PC-9 (cell line): ENCODE measurements at regions not wholly inside any gene's neighbourhood (a gene's known extent, or its start where the extent isn't known, plus 50 kb on each side); places are given as distances from the start of the nearest gene placed in this dataset.

Experiments
- BruUV-seq: library from RNA; stranded (reverse); fragments of 400-500 nt; replicated peaks from 2 replicates; lab custom pipeline; 2021; lab: Mats Ljungman, UMichigan
- CTCF ChIA-PET: fragments of 300-600 bp; sonication (Branson Sonifier 250); formaldehyde crosslinking; loops from one replicate; lab custom pipeline; 2022; ENCODE audit warnings: antibody characterized with exemption; lab: Charles Lee
- POLR2A ChIA-PET: fragments of 300-600 bp; sonication (Branson Sonifier 250); formaldehyde crosslinking; loops from one replicate; lab custom pipeline; 2022; ENCODE audit warnings: antibody characterized with exemption; ENCODE audit not compliant: unreplicated experiment; lab: Charles Lee
- DNase-seq, 2 experiments: peaks; one replicate each; pipeline versions ENCODE4 v3.0.0 to v3.0.0-alpha.2; 2015 to 2022; ENCODE audit warnings: mixed read lengths in 1 of 2
- H2AFZ ChIP-seq: fragments of 200-600 bp; sonication (generic); 2 replicates; pipeline ENCODE4 v1.8.1; 2017; ENCODE audit warnings: antibody characterized with exemption
- H3F3A ChIP-seq: fragments of 200-600 bp; sonication (generic); 2 replicates; pipeline ENCODE4 v1.8.1; 2017; ENCODE audit warnings: antibody characterized with exemption, mild to moderate bottlenecking, low read depth; ENCODE audit not compliant: insufficient read depth
- H3K27ac ChIP-seq: fragments of 200-600 bp; sonication (generic); 2 replicates; pipeline ENCODE4 v1.6.1; 2016; ENCODE audit warnings: mixed run types
- H3K27me3 ChIP-seq: fragments of 200-600 bp; sonication (generic); 2 replicates; pipeline ENCODE4 v1.6.1; 2016; ENCODE audit warnings: low read depth, mixed run types; ENCODE audit not compliant: insufficient read depth
- H3K36me3 ChIP-seq: fragments of 200-600 bp; sonication (generic); 2 replicates; pipeline ENCODE4 v1.6.1; 2016; ENCODE audit warnings: low read depth, mixed run types
- H3K4me1 ChIP-seq: fragments of 200-600 bp; sonication (generic); replicated peaks from 2 replicates; pipeline ENCODE4 v1.6.1; 2016; ENCODE audit warnings: mixed run types; ENCODE audit not compliant: insufficient read depth
- H3K4me2 ChIP-seq: fragments of 200-600 bp; sonication (generic); 2 replicates; pipeline ENCODE4 v1.6.1; 2017; ENCODE audit warnings: mixed run types
- H3K4me3 ChIP-seq: fragments of 200-600 bp; sonication (generic); 2 replicates; pipeline ENCODE4 v1.6.1; 2016; ENCODE audit warnings: mixed run types
- H3K79me2 ChIP-seq: fragments of 200-600 bp; sonication (generic); 2 replicates; pipeline ENCODE4 v1.6.1; 2017; ENCODE audit warnings: low read depth, mixed run types
- H3K9me2 ChIP-seq: fragments of 200-600 bp; sonication (generic); 2 replicates; pipeline ENCODE4 v1.8.1; 2017; ENCODE audit warnings: mild to moderate bottlenecking; ENCODE audit not compliant: insufficient read depth
- H3K9me3 ChIP-seq: fragments of 200-600 bp; sonication (generic); 2 replicates; pipeline ENCODE4 v1.8.1; 2016; ENCODE audit warnings: low read depth; ENCODE audit not compliant: insufficient read depth
- H4K20me1 ChIP-seq: fragments of 200-600 bp; sonication (generic); 2 replicates; pipeline ENCODE4 v1.8.1; 2017; ENCODE audit not compliant: insufficient read depth
- EZH2 ChIP-seq: fragments of 200-600 bp; sonication (generic); IDR thresholded peaks from 2 replicates; pipeline ENCODE4 v1.8.0; 2017; ENCODE audit warnings: antibody characterized with exemption, low read depth
- intact Hi-C: fragments of 100-400 bp; cut with micrococcal nuclease; formaldehyde crosslinking; loops from one replicate; pipeline ENCODE4 v1.10.0; 2022; ENCODE audit not compliant: unreplicated experiment
- TF ChIP-seq, protein P1 (sequence below): fragments of 200-600 bp; sonication (generic); conservative IDR thresholded peaks from 2 replicates; pipeline ENCODE4 v1.6.1; 2017; ENCODE audit warnings: mixed run types, antibody characterized with exemption, mild to moderate bottlenecking, moderate library complexity

DNA sequence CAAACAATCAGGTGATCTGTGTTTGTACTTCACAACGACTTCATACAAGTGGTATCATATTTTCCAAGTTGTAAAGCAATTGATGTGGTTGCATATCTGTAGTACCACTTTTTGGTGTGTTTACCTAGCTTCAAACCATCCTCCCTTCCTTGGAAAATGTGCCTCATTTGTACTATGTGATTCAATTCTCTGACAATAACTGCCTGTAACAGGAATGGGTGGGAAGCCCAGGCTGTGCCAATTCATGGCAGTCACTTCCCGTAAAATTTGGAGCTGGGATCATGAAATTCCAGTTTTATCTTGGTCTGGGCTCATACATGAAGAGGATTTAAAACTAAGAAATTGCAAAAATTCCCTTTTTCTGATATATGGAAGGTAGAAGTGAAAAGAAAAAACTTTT, 250.1 kb downstream of the DIO2 start:
- Histone ChIP-seq H3K36me3 (no peaks in the 10 kb centered on the region), H3K79me2 (no peaks in the 10 kb centered on the region), H3F3A (no peaks in the 10 kb centered on the region), H3K27me3 (no peaks in the 10 kb centered on the region), H2AFZ (no peak overlapping the region), H3K9me3 (no peaks in the 10 kb centered on the region), H3K4me3 (no peak overlapping the region), H3K4me1 (no peaks in the 10 kb centered on the region), H4K20me1 (no peaks in the 10 kb centered on the region), H3K9me2 (no peaks in the 10 kb centered on the region; the same call in 1 of the 2 replicates), H3K4me2 (no peak overlapping the region), H3K27ac (no peak overlapping the region)
- intact Hi-C loops: no loop called here
- CTCF ChIA-PET: no interaction called here
- BruUV-seq: no TSS peak
- DNase-seq: no peak
- TF ChIP-seq, protein P1, sequence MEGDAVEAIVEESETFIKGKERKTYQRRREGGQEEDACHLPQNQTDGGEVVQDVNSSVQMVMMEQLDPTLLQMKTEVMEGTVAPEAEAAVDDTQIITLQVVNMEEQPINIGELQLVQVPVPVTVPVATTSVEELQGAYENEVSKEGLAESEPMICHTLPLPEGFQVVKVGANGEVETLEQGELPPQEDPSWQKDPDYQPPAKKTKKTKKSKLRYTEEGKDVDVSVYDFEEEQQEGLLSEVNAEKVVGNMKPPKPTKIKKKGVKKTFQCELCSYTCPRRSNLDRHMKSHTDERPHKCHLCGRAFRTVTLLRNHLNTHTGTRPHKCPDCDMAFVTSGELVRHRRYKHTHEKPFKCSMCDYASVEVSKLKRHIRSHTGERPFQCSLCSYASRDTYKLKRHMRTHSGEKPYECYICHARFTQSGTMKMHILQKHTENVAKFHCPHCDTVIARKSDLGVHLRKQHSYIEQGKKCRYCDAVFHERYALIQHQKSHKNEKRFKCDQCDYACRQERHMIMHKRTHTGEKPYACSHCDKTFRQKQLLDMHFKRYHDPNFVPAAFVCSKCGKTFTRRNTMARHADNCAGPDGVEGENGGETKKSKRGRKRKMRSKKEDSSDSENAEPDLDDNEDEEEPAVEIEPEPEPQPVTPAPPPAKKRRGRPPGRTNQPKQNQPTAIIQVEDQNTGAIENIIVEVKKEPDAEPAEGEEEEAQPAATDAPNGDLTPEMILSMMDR: no peak
- no peak for TF ChIP-seq EZH2
- POLR2A ChIA-PET: no interaction called here

DNA sequence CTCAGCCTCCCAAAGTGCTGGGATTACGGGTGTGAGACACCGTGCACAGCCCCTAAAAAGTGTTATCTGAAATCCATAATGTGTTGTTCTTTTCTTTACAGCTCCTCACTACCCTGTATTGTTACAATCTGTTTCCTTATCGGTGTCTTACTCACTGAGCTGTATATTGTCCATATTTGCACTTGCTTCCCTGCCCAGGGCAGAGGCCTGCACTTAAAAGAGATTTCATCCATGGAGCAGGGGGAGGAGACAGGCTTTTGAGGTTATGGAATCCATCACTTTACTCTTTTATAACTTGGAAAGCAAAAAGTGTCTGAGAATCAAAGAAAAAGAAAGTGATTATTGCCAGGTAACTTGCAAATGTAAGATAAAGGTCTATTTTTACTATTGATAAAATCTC, 251.0 kb downstream of the DIO2 start:
- Histone ChIP-seq H3F3A (no peaks in the 10 kb centered on the region), H3K4me2 (no peak overlapping the region), H3K4me3 (no peak overlapping the region), H3K27ac (no peak overlapping the region), H4K20me1 (no peaks in the 10 kb centered on the region), H3K79me2 (no peaks in the 10 kb centered on the region), H3K36me3 (no peaks in the 10 kb centered on the region), H3K9me3 (no peaks in the 10 kb centered on the region), H2AFZ (no peak overlapping the region), H3K27me3 (no peaks in the 10 kb centered on the region), H3K4me1 (no peaks in the 10 kb centered on the region), H3K9me2 (no peaks in the 10 kb centered on the region; the same call in 1 of the 2 replicates)
- TF ChIP-seq EZH2: no peak
- TF ChIP-seq, protein P1: no peak
- no peak for DNase-seq
- POLR2A ChIA-PET: interaction anchor here (0.6 kb wide), 1 partner anchor 731 kb away, joined by 6 read pairs; no protein-coding TSS in a partner anchor
- CTCF ChIA-PET: no interaction called here
- no TSS peak for BruUV-seq
- intact Hi-C loops: no loop called here

DNA sequence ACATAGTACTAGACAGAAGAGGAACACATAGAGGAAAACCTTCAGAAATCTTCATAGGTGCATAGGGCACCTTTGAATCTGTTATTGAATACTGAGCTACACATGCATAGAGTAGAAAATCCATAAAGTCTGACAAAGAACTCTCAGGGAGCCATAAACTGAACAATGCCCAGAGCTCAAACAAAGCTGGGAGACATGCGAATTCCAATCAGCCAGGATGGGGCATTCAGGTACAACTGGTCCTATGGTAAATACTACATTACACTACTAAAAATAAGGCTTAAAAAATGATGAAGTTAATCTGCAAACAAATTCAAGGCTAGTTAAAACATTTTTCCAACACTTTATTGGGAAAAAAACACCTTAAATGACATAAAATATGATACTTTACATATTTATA, 259.7 kb downstream of the DIO2 start:
- ChIA-PET CTCF (no interaction called here), POLR2A (no interaction called here)
- Histone ChIP-seq H3K4me3 (no peak overlapping the region), H3K9me3 (no peaks in the 10 kb centered on the region), H2AFZ (no peak overlapping the region), H3K4me1 (no peaks in the 10 kb centered on the region), H3K79me2 (no peaks in the 10 kb centered on the region), H3K4me2 (no peak overlapping the region), H3F3A (no peaks in the 10 kb centered on the region), H4K20me1 (no peaks in the 10 kb centered on the region), H3K36me3 (no peaks in the 10 kb centered on the region), H3K27ac (no peak overlapping the region), H3K27me3 (peaks cover 9% of the 10 kb centered on the region; the same call in 1 of the 2 replicates), H3K9me2 (no peaks in the 10 kb centered on the region)
- no peak for DNase-seq
- TF ChIP-seq, protein P1: no peak
- no peak for TF ChIP-seq EZH2
- intact Hi-C loops: no loop called here
- BruUV-seq: no TSS peak
